LNCaP clone FGC (cell line): ENCODE measurements at regions not wholly inside any gene's neighbourhood (a gene's known extent, or its start where the extent isn't known, plus 50 kb on each side); places are given as distances from the start of the nearest gene placed in this dataset.
A peak's percentile ranks its signal among the peaks of the same experiment; 100 is the strongest.

Experiments used
- DNase-seq: peaks from one replicate; pipeline ENCODE4 v3.0.0-alpha.2; 2011; ENCODE audit warnings: low read depth
- H3K4me3 ChIP-seq: 2 replicates; pipeline ENCODE4 v1.5.1; 2011; ENCODE audit warnings: mild to moderate bottlenecking, low read depth, low read length, control low read depth
- TF ChIP-seq, protein P1 (sequence below): IDR thresholded peaks from 2 replicates; pipeline ENCODE4 v1.5.1; 2012; ENCODE audit warnings: mild to moderate bottlenecking; ENCODE audit not compliant: control insufficient read depth, insufficient read depth; ENCODE audit errors: extremely low read depth

DNA sequence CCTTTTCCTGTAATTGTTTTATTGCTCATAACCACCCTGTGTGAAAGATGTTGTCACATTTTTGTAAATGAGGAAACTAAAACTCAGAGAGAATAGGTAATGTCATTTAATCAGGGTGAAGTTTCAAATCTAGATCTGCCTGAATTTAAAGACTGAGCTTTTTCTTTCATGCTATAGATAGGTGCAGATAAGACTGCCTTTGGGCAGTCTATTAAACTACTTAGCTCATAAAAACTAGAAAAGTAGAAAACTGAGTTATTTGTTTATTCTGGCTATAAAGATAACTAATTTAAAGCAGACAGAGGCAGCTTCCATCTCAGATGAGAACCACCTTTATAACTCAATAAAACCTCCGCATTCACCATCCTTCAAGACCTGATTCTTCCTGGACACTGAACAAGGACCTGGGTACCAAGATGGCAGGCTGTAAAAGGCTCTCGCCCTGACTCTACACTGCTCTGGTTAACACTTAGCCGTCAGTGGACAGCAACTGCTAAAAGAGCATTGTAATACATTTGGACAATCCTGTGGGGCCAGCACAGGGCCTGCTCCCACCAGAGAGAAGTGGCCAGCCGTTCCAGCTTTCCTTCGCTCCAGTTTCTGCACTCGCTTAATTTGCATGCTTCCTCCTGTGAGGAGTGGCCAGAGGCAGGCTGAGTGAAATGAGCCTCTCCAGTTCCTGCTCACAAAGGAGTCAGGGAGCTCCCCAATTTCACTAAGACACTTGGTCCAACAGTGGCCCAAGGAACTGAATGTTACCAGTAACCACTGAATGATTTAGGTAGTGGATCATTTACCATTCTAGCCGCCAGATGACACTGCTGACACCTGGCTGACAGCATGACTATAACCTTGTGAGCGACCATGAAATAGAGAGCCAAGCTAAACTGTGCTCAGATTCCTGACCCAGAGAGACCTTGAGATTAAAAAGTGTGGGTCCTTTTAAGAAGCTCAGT, 566.4 kb downstream of the EFNA5 start:
- DNase-seq: peak; percentile 28
- H3K4me3 ChIP-seq: no peak overlapping the region
- TF ChIP-seq, protein P1, sequence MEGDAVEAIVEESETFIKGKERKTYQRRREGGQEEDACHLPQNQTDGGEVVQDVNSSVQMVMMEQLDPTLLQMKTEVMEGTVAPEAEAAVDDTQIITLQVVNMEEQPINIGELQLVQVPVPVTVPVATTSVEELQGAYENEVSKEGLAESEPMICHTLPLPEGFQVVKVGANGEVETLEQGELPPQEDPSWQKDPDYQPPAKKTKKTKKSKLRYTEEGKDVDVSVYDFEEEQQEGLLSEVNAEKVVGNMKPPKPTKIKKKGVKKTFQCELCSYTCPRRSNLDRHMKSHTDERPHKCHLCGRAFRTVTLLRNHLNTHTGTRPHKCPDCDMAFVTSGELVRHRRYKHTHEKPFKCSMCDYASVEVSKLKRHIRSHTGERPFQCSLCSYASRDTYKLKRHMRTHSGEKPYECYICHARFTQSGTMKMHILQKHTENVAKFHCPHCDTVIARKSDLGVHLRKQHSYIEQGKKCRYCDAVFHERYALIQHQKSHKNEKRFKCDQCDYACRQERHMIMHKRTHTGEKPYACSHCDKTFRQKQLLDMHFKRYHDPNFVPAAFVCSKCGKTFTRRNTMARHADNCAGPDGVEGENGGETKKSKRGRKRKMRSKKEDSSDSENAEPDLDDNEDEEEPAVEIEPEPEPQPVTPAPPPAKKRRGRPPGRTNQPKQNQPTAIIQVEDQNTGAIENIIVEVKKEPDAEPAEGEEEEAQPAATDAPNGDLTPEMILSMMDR: peak; percentile 75

DNA sequence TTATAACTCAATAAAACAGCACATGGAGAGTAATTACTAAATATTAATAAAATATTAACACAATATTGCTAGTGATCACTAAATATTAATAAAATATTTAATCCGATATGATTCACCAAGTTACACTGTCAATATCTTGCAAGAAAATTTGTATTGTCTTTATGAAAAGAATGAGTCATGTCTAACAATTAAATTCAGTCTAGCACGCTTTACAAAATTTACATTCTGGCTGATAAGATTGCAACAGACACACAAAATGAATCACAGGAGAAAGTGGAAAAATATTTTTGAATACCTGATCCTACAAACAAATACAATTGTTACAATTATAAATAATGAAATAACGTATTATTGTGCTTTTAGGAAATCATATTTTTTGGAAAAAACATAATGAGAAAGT, 567.2 kb downstream of the EFNA5 start:
- DNase-seq: no peak
- TF ChIP-seq, protein P1: no peak
- no peak overlapping the region for H3K4me3 ChIP-seq

DNA sequence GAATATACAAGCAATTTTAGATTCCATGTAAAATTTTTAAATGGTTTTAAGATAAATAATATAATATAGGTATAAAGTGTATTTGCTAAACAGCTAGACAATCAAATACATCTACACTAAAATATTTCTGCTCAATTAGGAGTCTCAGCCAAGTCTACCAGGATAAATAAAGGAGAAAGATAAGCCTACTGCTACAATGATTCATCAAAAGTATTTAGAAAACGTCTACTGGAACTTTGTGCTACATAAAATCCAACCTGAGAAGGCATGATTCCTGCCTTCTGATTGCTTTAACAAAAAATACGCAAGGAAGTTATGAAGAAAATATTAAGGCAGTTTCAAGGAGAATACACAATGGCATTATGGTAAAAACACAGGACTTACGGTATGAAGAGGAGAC, 570.6 kb downstream of the EFNA5 start:
- DNase-seq: peak; percentile 26
- TF ChIP-seq, protein P1: no peak
- H3K4me3 ChIP-seq: no peak overlapping the region

DNA sequence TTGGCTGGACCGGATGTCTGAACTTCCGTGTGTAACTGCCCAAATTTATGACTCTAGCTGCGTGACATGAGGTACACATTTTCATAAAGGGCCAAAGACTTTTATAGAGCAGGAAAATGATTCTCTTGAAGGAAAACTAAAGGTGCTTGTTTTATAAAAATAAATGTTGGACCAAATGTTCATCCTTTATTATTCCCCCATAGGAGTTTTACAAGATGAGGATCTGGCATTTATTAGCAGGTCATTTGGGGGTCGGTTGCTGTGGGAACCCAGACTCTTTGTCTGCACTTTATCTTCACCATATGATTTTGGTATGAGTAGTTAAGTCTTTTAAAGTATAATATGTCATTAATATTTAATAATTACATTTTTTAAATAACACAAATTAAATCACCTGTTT, 571.2 kb downstream of the EFNA5 start:
- H3K4me3 ChIP-seq: no peak overlapping the region
- TF ChIP-seq, protein P1: no peak
- no peak for DNase-seq

DNA sequence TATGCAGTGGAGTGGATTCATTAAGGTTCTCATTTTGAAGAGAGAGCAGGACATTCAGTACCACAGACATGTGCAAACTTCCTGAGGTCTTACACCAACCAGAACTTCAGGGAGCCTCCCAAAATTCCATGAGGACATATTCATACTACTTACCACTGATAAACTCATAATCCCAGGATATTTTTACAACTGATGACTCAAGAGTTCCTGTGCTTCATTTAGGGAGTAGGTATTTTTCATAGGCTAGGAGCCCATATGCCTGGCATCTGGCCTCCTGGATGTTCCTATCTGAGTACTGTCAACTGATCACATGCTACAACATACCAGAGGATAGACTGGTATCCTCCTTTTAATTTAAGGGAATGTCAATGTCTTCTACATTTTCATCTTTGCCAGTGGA, 578.0 kb downstream of the EFNA5 start:
- TF ChIP-seq, protein P1: no peak
- H3K4me3 ChIP-seq: no peak overlapping the region
- no peak for DNase-seq

DNA sequence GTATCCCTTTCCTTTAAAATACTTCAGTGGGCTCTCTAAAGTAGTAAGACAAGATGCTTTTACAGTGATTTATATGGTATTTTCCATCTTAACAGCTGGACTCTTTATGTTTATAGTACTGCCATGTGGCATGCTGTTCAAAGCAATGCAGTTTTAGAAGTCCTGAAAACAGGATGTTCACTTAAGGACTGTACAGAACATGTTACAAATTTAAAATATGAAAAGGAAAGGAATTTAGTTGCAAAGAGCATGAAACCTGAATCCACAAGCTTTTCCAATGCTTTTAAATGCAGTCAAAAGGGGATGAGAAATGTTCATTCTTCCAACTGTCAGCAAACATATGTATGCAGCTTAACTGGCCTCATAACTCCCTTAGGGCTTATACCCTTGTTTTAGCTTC, 580.2 kb downstream of the EFNA5 start:
- no peak overlapping the region for H3K4me3 ChIP-seq
- TF ChIP-seq, protein P1: no peak
- no peak for DNase-seq
